OCI-LY3 (cell line): ENCODE measurements at regions not wholly inside any gene's neighbourhood (a gene's known extent, or its start where the extent isn't known, plus 50 kb on each side); places are given as distances from the start of the nearest gene placed in this dataset.

Experiments used
- H2AFZ ChIP-seq: fragments of 200-600, 300-600 bp; shearing (Covaris generic); 2 replicates; pipeline ENCODE4 v1.6.0; 2014; ENCODE audit warnings: antibody characterized with exemption, low read depth, low read length
- H3K27ac ChIP-seq: fragments of 200-600, 300-600 bp; sonication (generic); 2 replicates; pipeline ENCODE4 v1.5.1; 2014; ENCODE audit warnings: mild to moderate bottlenecking, low read length, moderate library complexity, mixed read lengths
- H3K27me3 ChIP-seq: fragments of 200-600, 300-600 bp; sonication (generic); 2 replicates; pipeline ENCODE4 v1.6.1; 2014; ENCODE audit warnings: low read depth, low read length, mixed read lengths
- H3K36me3 ChIP-seq: fragments of 200-600, 300-600 bp; sonication (generic); replicated peaks from 2 replicates; pipeline ENCODE3; 2014; ENCODE audit warnings: low read depth, low read length, mixed read lengths
- H3K4me1 ChIP-seq: fragments of 300-600, 200-600 bp; sonication (generic); 2 replicates; pipeline ENCODE4 v1.6.1; 2014; ENCODE audit warnings: low read length, mixed read lengths
- H3K4me2 ChIP-seq: fragments of 200-600, 300-600 bp; sonication (generic); 2 replicates; pipeline ENCODE4 v1.6.1; 2014; ENCODE audit warnings: low read length, mixed read lengths
- H3K4me3 ChIP-seq: fragments of 300-600, 200-600 bp; sonication (generic); 2 replicates; pipeline ENCODE4 v1.5.1; 2014; ENCODE audit warnings: antibody characterized with exemption, mild to moderate bottlenecking, low read length, moderate library complexity
- H3K79me2 ChIP-seq: fragments of 300-600, 200-600 bp; shearing (Covaris generic); 2 replicates; pipeline ENCODE4 v1.6.1; 2014; ENCODE audit warnings: mild to moderate bottlenecking, low read length, mixed read lengths
- H3K9ac ChIP-seq: fragments of 300-600, 200-600 bp; shearing (Covaris generic); 2 replicates; pipeline ENCODE4 v1.6.0; 2014; ENCODE audit warnings: mild to moderate bottlenecking, low read length, moderate library complexity
- H3K9me3 ChIP-seq: fragments of 200-600, 300-600 bp; shearing (Covaris generic); 2 replicates; pipeline ENCODE4 v1.6.1; 2014; ENCODE audit warnings: low read length, mixed read lengths; ENCODE audit not compliant: insufficient read depth
- H4K20me1 ChIP-seq: fragments of 200-600, 300-600 bp; sonication (generic); 2 replicates; pipeline ENCODE4 v1.6.1; 2016; ENCODE audit warnings: low read length, mixed read lengths; ENCODE audit not compliant: insufficient read depth
- EZH2phosphoT487 ChIP-seq: fragments of 200-600 bp; shearing (Covaris generic); IDR thresholded peaks from 2 replicates; pipeline ENCODE4 v1.6.1; 2018; ENCODE audit warnings: antibody characterized with exemption, mixed run types, low read depth
- TF ChIP-seq, protein P1 (sequence below): fragments of 200-600, 300-600 bp; sonication (generic); IDR thresholded peaks from 2 replicates; pipeline ENCODE4 v1.5.1; 2014; ENCODE audit warnings: antibody characterized with exemption, low read length, low read depth

DNA sequence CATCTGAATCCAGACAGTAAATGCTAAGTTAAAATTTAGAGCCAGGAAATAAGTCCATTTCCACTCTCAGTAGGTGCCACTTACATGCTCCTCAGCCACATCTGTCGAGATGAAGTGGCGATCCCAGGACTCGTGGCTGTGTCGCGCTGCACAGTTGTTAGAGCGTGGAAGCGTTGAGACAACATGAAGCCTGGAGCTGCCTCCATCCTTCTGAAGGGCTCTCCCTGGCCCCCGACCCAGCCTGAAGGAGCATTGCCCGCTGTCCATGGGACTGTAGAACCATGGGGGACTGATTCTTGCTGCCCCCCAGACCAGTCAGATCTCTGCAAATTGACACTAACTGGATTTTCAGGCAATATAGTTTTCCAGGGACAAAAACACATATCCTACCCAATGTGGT is 58.9 kb downstream of the IRX1 start:
- Histone ChIP-seq H3K4me2 (no peak overlapping the region), H3K27me3 (no peaks in the 10 kb centered on the region), H3K9me3 (no peaks in the 10 kb centered on the region), H3K9ac (no peak overlapping the region), H4K20me1 (no peaks in the 10 kb centered on the region), H3K36me3 (no peaks in the 10 kb centered on the region), H3K4me1 (no peaks in the 10 kb centered on the region), H2AFZ (no peak overlapping the region), H3K27ac (no peak overlapping the region), H3K4me3 (no peak overlapping the region), H3K79me2 (no peaks in the 10 kb centered on the region)
- TF ChIP-seq, protein P1, sequence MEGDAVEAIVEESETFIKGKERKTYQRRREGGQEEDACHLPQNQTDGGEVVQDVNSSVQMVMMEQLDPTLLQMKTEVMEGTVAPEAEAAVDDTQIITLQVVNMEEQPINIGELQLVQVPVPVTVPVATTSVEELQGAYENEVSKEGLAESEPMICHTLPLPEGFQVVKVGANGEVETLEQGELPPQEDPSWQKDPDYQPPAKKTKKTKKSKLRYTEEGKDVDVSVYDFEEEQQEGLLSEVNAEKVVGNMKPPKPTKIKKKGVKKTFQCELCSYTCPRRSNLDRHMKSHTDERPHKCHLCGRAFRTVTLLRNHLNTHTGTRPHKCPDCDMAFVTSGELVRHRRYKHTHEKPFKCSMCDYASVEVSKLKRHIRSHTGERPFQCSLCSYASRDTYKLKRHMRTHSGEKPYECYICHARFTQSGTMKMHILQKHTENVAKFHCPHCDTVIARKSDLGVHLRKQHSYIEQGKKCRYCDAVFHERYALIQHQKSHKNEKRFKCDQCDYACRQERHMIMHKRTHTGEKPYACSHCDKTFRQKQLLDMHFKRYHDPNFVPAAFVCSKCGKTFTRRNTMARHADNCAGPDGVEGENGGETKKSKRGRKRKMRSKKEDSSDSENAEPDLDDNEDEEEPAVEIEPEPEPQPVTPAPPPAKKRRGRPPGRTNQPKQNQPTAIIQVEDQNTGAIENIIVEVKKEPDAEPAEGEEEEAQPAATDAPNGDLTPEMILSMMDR = no peak
- TF ChIP-seq EZH2phosphoT487 = no peak

DNA sequence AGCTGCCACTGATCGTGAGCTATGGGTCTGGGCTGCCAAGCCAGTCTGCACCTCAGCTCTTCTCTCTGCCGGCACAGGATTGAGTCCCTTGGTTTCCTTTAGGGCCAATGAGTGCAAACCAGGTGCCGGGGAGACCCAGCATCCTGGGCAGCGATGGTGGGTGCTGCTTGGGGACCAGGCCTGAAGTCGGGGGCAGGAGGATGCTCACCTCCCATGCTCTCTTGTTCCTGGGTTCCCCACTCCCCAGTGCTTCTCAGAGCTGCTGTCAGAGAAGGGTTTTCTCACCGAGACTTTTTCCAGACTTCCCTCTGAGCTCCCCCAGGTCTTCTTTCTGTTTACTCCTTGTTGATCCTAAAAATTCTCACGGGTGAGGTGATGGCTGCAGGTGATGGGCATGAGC is 61.2 kb downstream of the IRX1 start:
- Histone ChIP-seq H2AFZ (no peak overlapping the region), H3K9ac (no peak overlapping the region), H3K79me2 (no peaks in the 10 kb centered on the region), H3K4me2 (no peak overlapping the region), H3K36me3 (no peaks in the 10 kb centered on the region), H3K9me3 (no peaks in the 10 kb centered on the region), H3K4me3 (no peak overlapping the region), H3K4me1 (no peaks in the 10 kb centered on the region), H3K27ac (no peak overlapping the region), H3K27me3 (no peaks in the 10 kb centered on the region), H4K20me1 (no peaks in the 10 kb centered on the region)
- no peak for TF ChIP-seq EZH2phosphoT487
- TF ChIP-seq, protein P1 = no peak

DNA sequence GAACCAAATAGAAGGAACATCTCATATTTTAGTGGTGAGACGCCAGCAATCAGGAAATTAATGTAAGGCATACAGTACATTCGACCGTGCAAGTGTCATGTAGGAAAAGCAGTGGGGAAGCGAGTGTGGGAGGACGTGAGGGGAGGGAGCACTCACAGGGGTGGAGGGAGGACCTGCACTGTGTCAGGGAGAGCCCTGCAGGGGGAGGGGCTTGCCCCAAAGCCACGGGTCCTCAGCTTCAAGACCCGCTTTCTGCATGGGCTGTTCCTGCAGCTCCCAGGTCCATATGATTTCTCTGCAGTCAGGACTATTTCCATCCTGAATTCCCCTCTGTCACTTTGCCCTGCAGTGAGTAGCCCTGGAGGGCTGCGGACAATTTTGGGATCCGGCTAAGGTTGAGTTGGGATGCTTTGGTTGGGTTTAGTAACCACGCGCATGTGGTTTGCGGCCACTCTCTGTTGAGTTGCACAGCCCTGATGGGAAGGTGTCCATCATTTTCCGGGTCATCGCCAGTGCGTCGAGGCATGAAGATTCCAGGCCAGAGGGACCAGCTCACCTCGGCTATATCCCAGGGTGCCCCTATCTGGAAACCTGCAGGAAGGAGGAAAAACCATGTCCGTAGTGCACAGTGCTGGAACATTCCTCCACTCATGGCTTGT is 61.9 kb downstream of the IRX1 start:
- no peaks in the 10 kb centered on the region for H3K4me1 ChIP-seq
- H4K20me1 ChIP-seq = no peaks in the 10 kb centered on the region
- H3K27me3 ChIP-seq = no peaks in the 10 kb centered on the region
- H3K9me3 ChIP-seq = no peaks in the 10 kb centered on the region
- H3K79me2 ChIP-seq = no peaks in the 10 kb centered on the region
- H3K27ac ChIP-seq = no peak overlapping the region
- H3K36me3 ChIP-seq = no peaks in the 10 kb centered on the region
- H3K4me3 ChIP-seq = no peak overlapping the region
- H2AFZ ChIP-seq = no peak overlapping the region
- no peak overlapping the region for H3K4me2 ChIP-seq
- H3K9ac ChIP-seq = no peak overlapping the region
- no peak for TF ChIP-seq EZH2phosphoT487
- TF ChIP-seq, protein P1 = no peak

DNA sequence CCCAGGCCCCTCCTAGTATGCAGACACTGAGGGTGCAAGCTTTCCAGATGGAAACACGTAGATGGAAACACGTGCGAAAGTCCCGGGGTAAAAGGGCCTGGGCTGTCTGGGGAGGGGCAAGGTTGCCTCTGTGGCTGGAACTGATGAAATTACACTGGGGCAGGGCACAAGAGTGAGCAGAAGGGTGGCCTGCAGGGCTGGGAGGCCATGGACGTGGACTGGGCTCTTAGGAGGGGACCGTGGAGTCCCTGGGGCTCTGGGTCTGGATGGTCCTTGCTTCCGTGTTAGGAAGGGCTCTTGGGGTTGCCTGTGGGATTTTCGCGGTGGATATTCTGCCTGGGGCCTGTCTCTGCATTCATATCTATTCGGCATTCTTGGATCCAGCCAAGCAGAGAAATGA is 63.3 kb downstream of the IRX1 start:
- TF ChIP-seq, protein P1 = no peak
- TF ChIP-seq EZH2phosphoT487 = no peak
- Histone ChIP-seq H3K9me3 (no peaks in the 10 kb centered on the region), H3K9ac (no peak overlapping the region)

More for the DNA sequence above, 63.3 kb downstream of the IRX1 start:
- H3K4me1 ChIP-seq = no peaks in the 10 kb centered on the region
- no peak overlapping the region for H3K4me2 ChIP-seq
- H3K4me3 ChIP-seq = no peak overlapping the region
- H3K27ac ChIP-seq = no peak overlapping the region
- H3K79me2 ChIP-seq = no peaks in the 10 kb centered on the region
- H2AFZ ChIP-seq = no peak overlapping the region
- H3K36me3 ChIP-seq = no peaks in the 10 kb centered on the region
- H3K27me3 ChIP-seq = no peaks in the 10 kb centered on the region
- H4K20me1 ChIP-seq = no peaks in the 10 kb centered on the region
